Fibroblast of lung (primary cell): ENCODE measurements at regions not wholly inside any gene's neighbourhood (a gene's known extent, or its start where the extent isn't known, plus 50 kb on each side); places are given as distances from the start of the nearest gene placed in this dataset.

Experiments
- CTCF ChIP-seq, 2 donors: IDR thresholded peaks in 1 of 2; conservative IDR thresholded peaks in 1 of 2; 1 replicate in 1 of 2; 2 replicates in 1 of 2; pipeline ENCODE4 v1.5.1; 2011 to 2012; ENCODE audit warnings: low read length in 2 of 2, control low read depth in 1 of 2, inconsistent platforms in 1 of 2, low read depth in 1 of 2, mild to moderate bottlenecking in 1 of 2
- EZH2 ChIP-seq: IDR thresholded peaks from 2 replicates; pipeline ENCODE4 v1.5.1; 2012; ENCODE audit warnings: low read length, control low read depth, mild to moderate bottlenecking; ENCODE audit errors: missing control alignments

GRCh38 chr10:131429141-131429540, 117.6 kb upstream of the TCERG1L start:
- no peak for TF ChIP-seq CTCF (conservative IDR thresholded peaks at IDR 0.05 in 1 of 2, IDR thresholded peaks at IDR 0.05 in 1 of 2; ENCODE audit: low read depth in 1 of 2, low read length in 2 of 2)
- no peak for TF ChIP-seq EZH2
